Activated naive CD8-positive, alpha-beta T cell treated with anti-CD3 and anti-CD28 coated beads, Interleukin-2, amount 10 ng/mL, durations not matched to agents 7 days and 5 days (primary cell): ENCODE measurements at regions not wholly inside any gene's neighbourhood (a gene's known extent, or its start where the extent isn't known, plus 50 kb on each side); places are given as distances from the start of the nearest gene placed in this dataset.

ENCODE experiments used
- ATAC-seq: fragments of 150-1000 bp; cut with Tn5 transposase; one replicate; pipeline ENCODE4 v1.10.0; 2021; ENCODE audit warnings: low read depth, moderate library complexity
- POLR2A ChIA-PET: fragments of 350-600 bp; sonication (Branson Sonifier 250); formaldehyde crosslinking; loops from one replicate; lab custom pipeline; 2021; ENCODE audit warnings: antibody characterized with exemption; lab: Charles Lee
- DNase-seq: peaks from one replicate; pipeline ENCODE4 v3.0.0; 2021
- H3K27ac Mint-ChIP-seq: one replicate; pipeline ENCODE4 v1.8.0; 2022; ENCODE audit warnings: mild to moderate bottlenecking, mixed read lengths
- H3K27me3 Mint-ChIP-seq: one replicate; pipeline ENCODE4 v1.8.0; 2022; ENCODE audit warnings: mild to moderate bottlenecking, moderate library complexity, mixed read lengths
- H3K36me3 Mint-ChIP-seq: one replicate; pipeline ENCODE4 v1.8.0; 2021; ENCODE audit warnings: mild to moderate bottlenecking, mixed read lengths
- H3K4me1 Mint-ChIP-seq: one replicate; pipeline ENCODE4 v1.8.0; 2021; ENCODE audit warnings: mixed read lengths
- H3K4me3 Mint-ChIP-seq: one replicate; pipeline ENCODE4 v1.8.0; 2022; ENCODE audit warnings: mild to moderate bottlenecking, moderate library complexity, mixed read lengths
- H3K9me3 Mint-ChIP-seq: one replicate; pipeline ENCODE4 v1.8.0; 2021; ENCODE audit warnings: mixed read lengths

DNA sequence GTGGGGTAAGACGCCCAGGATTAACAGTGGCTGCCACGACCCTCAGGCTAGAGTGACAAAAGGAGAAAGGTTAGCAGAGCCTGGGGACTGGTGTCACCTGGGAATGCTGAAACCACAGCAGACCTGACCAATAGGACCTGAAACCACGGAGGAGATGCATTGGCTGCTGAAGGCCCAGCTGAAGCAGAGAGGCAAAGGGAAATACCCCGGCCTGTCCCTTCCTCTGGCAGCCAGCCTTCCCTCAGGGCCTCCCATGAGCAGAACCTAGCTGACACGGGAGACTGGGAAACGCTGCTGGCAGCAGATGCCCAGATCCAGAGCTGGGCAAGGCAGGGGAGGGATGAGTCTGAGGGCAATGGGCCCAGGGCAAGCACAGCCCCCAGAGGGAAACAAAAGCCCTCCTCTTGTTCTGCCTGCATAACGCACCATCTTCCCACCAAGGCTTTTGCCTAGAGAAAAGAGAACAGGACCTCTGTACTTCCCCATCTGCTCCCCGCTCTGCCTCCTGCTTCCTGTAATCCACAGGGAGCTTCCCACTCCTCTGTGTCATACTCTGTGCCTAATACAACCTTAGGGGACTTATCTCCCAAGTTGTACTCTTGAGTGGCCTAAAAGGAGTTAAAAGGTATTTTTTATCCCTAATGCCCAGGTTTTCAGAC lies 216.2 kb downstream of the ABHD5 start:
- Mint-ChIP-seq H3K4me3 (no peak overlapping the region), H3K9me3 (no peaks in the 10 kb centered on the region), H3K27ac (no peak overlapping the region), H3K4me1 (no peaks in the 10 kb centered on the region), H3K36me3 (no peaks in the 10 kb centered on the region), H3K27me3 (peaks cover 11% of the 10 kb centered on the region)
- POLR2A ChIA-PET: no interaction called here
- ATAC-seq (no peak), DNase-seq (no peak)

- H3K27ac Mint-ChIP-seq: no peak overlapping the region
- no peak for ATAC-seq
These were observed 216.7 kb downstream of the ABHD5 start for GRCh38 chr3:43907508-43907858.

GRCh38 chr3:43908456-43908855 lies 217.7 kb downstream of the ABHD5 start:
- H3K36me3 Mint-ChIP-seq: no peaks in the 10 kb centered on the region
- H3K9me3 Mint-ChIP-seq: no peaks in the 10 kb centered on the region
- DNase-seq (no peak), ATAC-seq (no peak)
- no peak overlapping the region for H3K4me3 Mint-ChIP-seq
- POLR2A ChIA-PET: no interaction called here
- no peak overlapping the region for H3K27ac Mint-ChIP-seq
- no peaks in the 10 kb centered on the region for H3K4me1 Mint-ChIP-seq
- H3K27me3 Mint-ChIP-seq: peaks cover 13% of the 10 kb centered on the region

More at GRCh38 chr3:43907508-43907858, 216.7 kb downstream of the ABHD5 start:
- Mint-ChIP-seq H3K36me3 (no peaks in the 10 kb centered on the region), H3K4me3 (no peak overlapping the region), H3K4me1 (no peaks in the 10 kb centered on the region), H3K27me3 (peaks cover 10% of the 10 kb centered on the region), H3K9me3 (no peaks in the 10 kb centered on the region)
- no peak for DNase-seq
- POLR2A ChIA-PET: no interaction called here

- H3K27me3 Mint-ChIP-seq: peaks cover 15% of the 10 kb centered on the region
- H3K4me1 Mint-ChIP-seq: no peaks in the 10 kb centered on the region
- POLR2A ChIA-PET: no interaction called here
These were observed 218.4 kb downstream of the ABHD5 start for GRCh38 chr3:43909149-43909548.

DNA sequence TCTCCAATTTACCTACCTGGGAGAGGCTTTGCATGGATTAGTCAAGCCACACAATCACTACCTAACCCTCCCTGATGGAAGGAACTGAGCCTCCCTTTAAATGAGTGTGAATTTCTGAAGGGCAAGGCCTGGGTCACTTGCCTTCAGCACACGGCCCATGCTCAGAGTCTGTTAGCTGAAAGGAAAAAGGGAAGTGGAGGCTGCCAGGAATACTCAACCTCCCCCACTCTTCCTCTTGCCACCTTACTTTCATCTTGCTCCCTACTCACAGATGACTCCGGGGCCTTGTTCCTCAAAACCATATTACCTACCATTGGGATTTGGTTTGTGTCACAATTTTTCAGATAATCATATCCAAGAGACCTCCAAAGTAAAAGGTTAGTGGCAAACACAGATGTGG lies 220.0 kb downstream of the ABHD5 start:
- H3K36me3 Mint-ChIP-seq: no peaks in the 10 kb centered on the region
- no peak overlapping the region for H3K4me3 Mint-ChIP-seq
- H3K9me3 Mint-ChIP-seq: no peaks in the 10 kb centered on the region
- H3K27me3 Mint-ChIP-seq: peaks cover 22% of the 10 kb centered on the region
- ATAC-seq (no peak), DNase-seq (no peak)
- H3K4me1 Mint-ChIP-seq: no peaks in the 10 kb centered on the region
- POLR2A ChIA-PET: no interaction called here
- H3K27ac Mint-ChIP-seq: no peak overlapping the region

More at GRCh38 chr3:43909149-43909548, 218.4 kb downstream of the ABHD5 start:
- H3K9me3 Mint-ChIP-seq: no peaks in the 10 kb centered on the region
- no peaks in the 10 kb centered on the region for H3K36me3 Mint-ChIP-seq
- no peak for DNase-seq
- H3K4me3 Mint-ChIP-seq: no peak overlapping the region
- no peak for ATAC-seq
- H3K27ac Mint-ChIP-seq: no peak overlapping the region

DNA sequence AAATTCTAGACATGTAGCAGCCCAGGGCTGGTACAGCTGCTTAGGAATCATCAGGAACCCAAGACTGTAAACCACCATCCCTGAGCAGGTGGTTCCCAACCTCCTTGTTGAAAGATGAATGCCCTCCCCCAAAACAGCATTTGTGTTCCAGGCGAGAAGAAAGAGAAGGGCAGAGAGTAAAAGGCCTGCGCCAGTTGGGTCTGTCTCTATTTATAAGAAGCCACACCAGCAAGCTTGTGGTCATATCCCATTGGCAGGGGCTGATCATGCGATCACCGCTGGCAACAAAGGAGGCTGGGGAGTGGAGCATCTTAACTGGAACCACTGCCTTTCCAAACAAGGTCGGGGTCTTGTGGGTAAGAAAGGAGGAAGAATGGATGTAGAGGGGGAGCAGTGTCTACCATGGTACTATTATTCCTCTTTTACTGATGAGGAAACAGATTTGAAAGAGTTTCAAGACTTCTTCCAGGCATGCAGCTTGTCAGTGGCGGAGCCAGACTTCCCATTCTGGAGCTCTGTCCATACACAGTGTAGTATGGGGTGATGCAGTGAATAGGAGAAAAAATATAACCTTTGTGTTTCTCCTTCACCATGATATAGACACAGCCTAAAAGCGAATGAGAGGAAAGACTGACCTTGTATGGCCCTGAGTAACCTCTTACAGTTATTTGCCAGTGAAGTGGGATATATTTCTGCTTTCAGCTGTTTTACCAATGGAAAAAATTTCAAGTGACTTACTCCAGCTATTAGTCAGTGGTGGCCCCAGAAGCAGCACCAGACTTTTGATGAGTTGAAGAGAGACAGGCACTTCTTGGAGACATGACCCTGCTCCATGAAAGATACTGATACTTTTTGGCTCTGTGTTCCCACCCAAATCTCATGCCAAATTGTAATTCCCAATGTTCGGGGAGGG lies 222.6 kb downstream of the ABHD5 start:
- Mint-ChIP-seq H3K4me1 (no peaks in the 10 kb centered on the region), H3K36me3 (no peaks in the 10 kb centered on the region)
- POLR2A ChIA-PET: no interaction called here

GRCh38 chr3:43914269-43914668 lies 223.5 kb downstream of the ABHD5 start:
- ATAC-seq (no peak), DNase-seq (no peak)
- Mint-ChIP-seq H3K4me3 (no peak overlapping the region), H3K9me3 (no peaks in the 10 kb centered on the region), H3K4me1 (no peaks in the 10 kb centered on the region), H3K36me3 (no peaks in the 10 kb centered on the region), H3K27me3 (peaks cover 21% of the 10 kb centered on the region), H3K27ac (no peak overlapping the region)
- POLR2A ChIA-PET: no interaction called here

More for the DNA sequence above, 222.6 kb downstream of the ABHD5 start:
- Mint-ChIP-seq H3K9me3 (no peaks in the 10 kb centered on the region), H3K27me3 (peaks cover 21% of the 10 kb centered on the region), H3K4me3 (no peak overlapping the region), H3K27ac (no peak overlapping the region)
- ATAC-seq: no peak
- no peak for DNase-seq

- Mint-ChIP-seq H3K27me3 (peaks cover 23% of the 10 kb centered on the region), H3K4me1 (no peaks in the 10 kb centered on the region), H3K36me3 (no peaks in the 10 kb centered on the region), H3K27ac (no peak overlapping the region), H3K4me3 (no peak overlapping the region), H3K9me3 (no peaks in the 10 kb centered on the region)
- no peak for DNase-seq
- POLR2A ChIA-PET: no interaction called here
- ATAC-seq: no peak
These were observed 224.8 kb downstream of the ABHD5 start for GRCh38 chr3:43915546-43915945.

- Mint-ChIP-seq H3K9me3 (no peaks in the 10 kb centered on the region), H3K36me3 (no peaks in the 10 kb centered on the region), H3K4me3 (no peak overlapping the region), H3K27ac (no peak overlapping the region), H3K4me1 (no peaks in the 10 kb centered on the region), H3K27me3 (peaks cover 33% of the 10 kb centered on the region)
- no peak for DNase-seq
- ATAC-seq: no peak
- POLR2A ChIA-PET: no interaction called here
These were observed 226.6 kb downstream of the ABHD5 start for GRCh38 chr3:43917361-43917760.

- no peaks in the 10 kb centered on the region for H3K9me3 Mint-ChIP-seq
- DNase-seq: no peak
- no peaks in the 10 kb centered on the region for H3K36me3 Mint-ChIP-seq
- H3K27ac Mint-ChIP-seq: no peak overlapping the region
- peaks cover 36% of the 10 kb centered on the region for H3K27me3 Mint-ChIP-seq
- H3K4me1 Mint-ChIP-seq: peaks cover 2% of the 10 kb centered on the region
- ATAC-seq: no peak
- no peak overlapping the region for H3K4me3 Mint-ChIP-seq
- POLR2A ChIA-PET: no interaction called here
These were observed 228.3 kb downstream of the ABHD5 start for GRCh38 chr3:43919029-43919428.

GRCh38 chr3:43921056-43921648 lies 230.4 kb downstream of the ABHD5 start:
- H3K4me3 Mint-ChIP-seq: no peak overlapping the region
- H3K36me3 Mint-ChIP-seq: no peaks in the 10 kb centered on the region
- POLR2A ChIA-PET: no interaction called here
- peaks cover 2% of the 10 kb centered on the region for H3K4me1 Mint-ChIP-seq
- H3K27me3 Mint-ChIP-seq: peaks cover 36% of the 10 kb centered on the region
- ATAC-seq (no peak), DNase-seq (no peak)
- H3K9me3 Mint-ChIP-seq: no peaks in the 10 kb centered on the region
- H3K27ac Mint-ChIP-seq: no peak overlapping the region

DNA sequence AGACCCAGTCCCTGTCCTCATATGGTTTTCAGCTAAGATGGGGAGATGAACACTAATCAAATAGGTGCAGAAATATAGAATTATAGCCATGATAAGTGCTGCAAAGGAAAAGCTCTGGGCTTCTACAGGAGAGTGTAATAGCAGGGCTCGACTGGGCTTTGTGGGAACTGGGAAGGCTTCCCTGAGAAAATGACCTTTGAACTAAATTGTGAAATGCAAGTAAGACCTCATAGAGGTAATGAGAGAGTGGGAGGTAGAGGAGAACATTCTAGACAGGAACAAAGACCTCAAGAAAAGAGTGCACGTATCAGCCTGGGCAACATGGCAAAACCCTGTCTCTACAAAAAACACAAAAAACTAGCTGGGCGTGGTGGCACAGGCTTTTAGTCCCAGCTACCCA lies 231.6 kb downstream of the ABHD5 start:
- POLR2A ChIA-PET: no interaction called here
- no peak for DNase-seq

GRCh38 chr3:43923104-43923882 lies 232.6 kb downstream of the ABHD5 start:
- POLR2A ChIA-PET: no interaction called here
- Mint-ChIP-seq H3K36me3 (no peaks in the 10 kb centered on the region), H3K27me3 (peaks cover 44% of the 10 kb centered on the region), H3K9me3 (no peaks in the 10 kb centered on the region), H3K4me1 (peaks cover 2% of the 10 kb centered on the region), H3K4me3 (no peak overlapping the region), H3K27ac (no peak overlapping the region)
- ATAC-seq (no peak), DNase-seq (no peak)

More for the DNA sequence above, 231.6 kb downstream of the ABHD5 start:
- Mint-ChIP-seq H3K27me3 (peaks cover 36% of the 10 kb centered on the region), H3K4me3 (no peak overlapping the region), H3K36me3 (no peaks in the 10 kb centered on the region), H3K27ac (no peak overlapping the region), H3K4me1 (peaks cover 2% of the 10 kb centered on the region), H3K9me3 (no peaks in the 10 kb centered on the region)
- ATAC-seq: no peak
